ENCODE measurements at regions not wholly inside any gene's neighbourhood (a gene's known extent, or its start where the extent isn't known, plus 50 kb on each side); places are given as distances from the start of the nearest gene placed in this dataset.

GRCh38 chr18:51446571-51447210 lies 249.2 kb upstream of the MEX3C start:
- Histone ChIP-seq H3K27ac (no peak overlapping the region), H3K27me3 (replicated peaks; ENCODE audit: insufficient read depth) (no peaks in the 10 kb centered on the region), H3K36me3 (no peaks in the 10 kb centered on the region), H3K4me3 (no peak overlapping the region), H3K4me1 (replicated peaks) (no peaks in the 10 kb centered on the region), H3K9me3 (no peaks in the 10 kb centered on the region)
- no peak for DNase-seq (ENCODE audit: low spot score)
- TF ChIP-seq POLR2AphosphoS5 (IDR thresholded peaks at IDR 0.05) (no peak), POLR2A (IDR thresholded peaks at IDR 0.05) (no peak), CTCF (IDR thresholded peaks at IDR 0.05) (no peak)
- 87% methylated on average over 2 of the region's 2 CpGs for WGBS
- intact Hi-C loops (cut with DNase I), result no loop called here

DNA sequence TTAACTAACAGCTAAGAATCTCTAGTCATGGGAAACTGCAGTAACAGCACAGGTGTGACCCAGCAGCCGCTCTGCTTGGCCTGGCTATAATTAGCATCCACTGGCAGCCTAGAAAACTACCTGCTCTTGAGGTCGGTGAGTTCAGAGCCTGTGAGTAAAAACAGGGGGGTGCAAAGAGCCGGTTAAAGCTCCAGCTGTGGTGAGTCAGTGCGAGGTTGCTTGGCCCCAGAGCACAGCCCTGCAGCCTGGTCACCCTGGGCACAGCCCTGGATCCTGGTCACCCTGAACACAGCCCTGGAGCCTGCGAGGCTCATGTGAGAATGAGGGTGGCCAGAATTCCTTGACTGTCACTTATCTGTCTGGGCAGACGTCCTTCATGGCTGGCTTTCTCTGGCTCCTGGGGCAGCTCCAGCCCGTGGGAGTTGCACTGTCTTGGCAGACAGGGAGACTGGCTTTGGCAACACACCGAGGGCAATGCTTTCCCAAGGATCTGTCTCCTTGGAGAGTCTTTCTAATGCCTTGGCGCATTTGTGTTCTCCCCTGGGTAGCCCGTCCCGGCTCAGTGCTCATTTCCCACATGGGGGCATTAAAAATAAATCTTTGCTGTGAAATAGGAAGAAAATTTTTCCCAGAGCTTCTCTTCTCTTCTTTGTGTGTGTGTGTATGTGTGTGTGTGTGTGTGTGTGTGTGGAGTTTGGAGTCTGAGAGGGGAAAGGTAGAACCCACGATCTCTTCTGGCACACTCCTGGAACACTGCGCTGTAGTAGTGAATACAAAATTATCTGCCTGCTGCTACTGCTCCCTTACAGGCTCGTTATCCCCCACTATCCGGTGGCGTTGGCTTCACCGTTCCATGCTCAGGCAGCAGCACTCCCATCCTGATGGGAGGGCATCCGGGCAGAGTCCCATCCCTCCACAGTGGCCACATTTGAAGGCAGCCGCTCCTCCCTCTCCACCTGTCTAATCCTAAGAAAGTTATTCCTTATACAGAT lies 250.2 kb upstream of the MEX3C start:
- Histone ChIP-seq H3K4me3 (no peak overlapping the region), H3K9me3 (no peaks in the 10 kb centered on the region), H3K27me3 (replicated peaks; ENCODE audit: insufficient read depth) (no peaks in the 10 kb centered on the region), H3K4me1 (replicated peaks) (no peaks in the 10 kb centered on the region), H3K27ac (no peak overlapping the region), H3K36me3 (no peaks in the 10 kb centered on the region)
- intact Hi-C loops (cut with DNase I), result no loop called here
- TF ChIP-seq CTCF (IDR thresholded peaks at IDR 0.05), result no peak
- no peak for DNase-seq (ENCODE audit: low spot score)
- WGBS, result 58% methylated on average over 19 of the region's 19 CpGs

GRCh38 chr18:51448949-51449348 lies 251.5 kb upstream of the MEX3C start:
- Histone ChIP-seq H3K36me3 (no peaks in the 10 kb centered on the region), H3K4me1 (replicated peaks) (no peaks in the 10 kb centered on the region), H3K27me3 (replicated peaks; ENCODE audit: insufficient read depth) (no peaks in the 10 kb centered on the region), H3K4me3 (no peak overlapping the region), H3K9me3 (no peaks in the 10 kb centered on the region), H3K27ac (no peak overlapping the region)
- TF ChIP-seq POLR2A (IDR thresholded peaks at IDR 0.05) (no peak), POLR2AphosphoS5 (IDR thresholded peaks at IDR 0.05) (no peak), CTCF (IDR thresholded peaks at IDR 0.05) (no peak)
- 69% methylated on average over 9 of the region's 9 CpGs for WGBS
- intact Hi-C loops (cut with DNase I), result no loop called here
- DNase-seq (ENCODE audit: low spot score), result no peak

DNA sequence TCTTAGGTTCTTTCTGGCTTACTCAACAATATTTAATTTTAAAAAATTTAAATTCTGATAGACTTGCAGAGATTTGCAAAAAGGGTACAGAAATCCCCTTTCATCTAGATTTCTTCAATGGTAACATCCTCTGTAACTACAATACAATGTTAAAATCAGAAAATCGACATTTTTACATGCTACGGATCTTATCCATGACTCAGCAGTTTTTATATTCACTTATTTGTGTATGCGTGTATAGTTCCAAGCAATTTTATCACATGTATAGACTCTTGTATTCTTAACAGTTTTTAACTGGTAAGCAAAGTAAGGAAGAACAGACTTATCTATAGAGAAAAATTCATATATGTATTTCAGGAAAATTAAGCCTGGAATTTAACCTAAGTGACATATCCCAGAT lies 256.1 kb upstream of the MEX3C start:
- WGBS, result 88% methylated on average over 3 of the region's 3 CpGs
- no peak for TF ChIP-seq POLR2A (IDR thresholded peaks at IDR 0.05)
- no peak for TF ChIP-seq POLR2AphosphoS5 (IDR thresholded peaks at IDR 0.05)
- no peak for TF ChIP-seq CTCF (IDR thresholded peaks at IDR 0.05)
- intact Hi-C loops (cut with DNase I), result no loop called here

More for the DNA sequence above, 256.1 kb upstream of the MEX3C start:
- H3K4me3 ChIP-seq, result no peak overlapping the region
- no peak for DNase-seq (ENCODE audit: low spot score)
- no peaks in the 10 kb centered on the region for H3K27me3 ChIP-seq (replicated peaks; ENCODE audit: insufficient read depth)
- no peaks in the 10 kb centered on the region for H3K36me3 ChIP-seq
- no peak overlapping the region for H3K27ac ChIP-seq
- no peaks in the 10 kb centered on the region for H3K4me1 ChIP-seq (replicated peaks)
- no peaks in the 10 kb centered on the region for H3K9me3 ChIP-seq
